ENCODE measurements at regions not wholly inside any gene's neighbourhood (a gene's known extent, or its start where the extent isn't known, plus 50 kb on each side); places are given as distances from the start of the nearest gene placed in this dataset.

- Histone ChIP-seq H3K14ac (replicated peaks; ENCODE audit: low read depth, low read length) (no peak overlapping the region), H2BK15ac (ENCODE audit: low read depth, low read length) (no peak overlapping the region), H3K27ac (ENCODE audit: insufficient read depth, low read length) (no peak overlapping the region), H3K4me3 (ENCODE audit: insufficient read depth, low read depth, low read length) (no peak overlapping the region), H4K5ac (ENCODE audit: low read depth, low read length) (no peak overlapping the region), H4K20me1 (ENCODE audit: insufficient read depth, low read length) (no peaks in the 10 kb centered on the region), H2AFZ (replicated peaks; ENCODE audit: low read length, poor library complexity) (no peak overlapping the region), H3K56ac (ENCODE audit: extremely low read depth, insufficient read depth, low read length) (no peak overlapping the region), H3K4me1 (ENCODE audit: control insufficient read depth, insufficient read depth, low read length) (no peaks in the 10 kb centered on the region), H3K79me1 (ENCODE audit: low read depth in 1 of 2, low read length in 2 of 2) (no peaks in the 10 kb centered on the region), H4K91ac (ENCODE audit: insufficient read depth, low read depth, low read length) (no peak overlapping the region), H3K18ac (ENCODE audit: low read depth, low read length) (no peak overlapping the region), H3K9me1 (ENCODE audit: insufficient read depth, low read length) (no peaks in the 10 kb centered on the region), H2BK20ac (ENCODE audit: low read depth, low read length) (no peak overlapping the region), H3K9ac (ENCODE audit: low read depth, low read length) (no peak overlapping the region), H3K4ac (ENCODE audit: low read depth, low read length) (no peak overlapping the region), H4K8ac (ENCODE audit: low read depth in 2 of 2, low read length in 2 of 2) (no peak overlapping the region), H3K4me2 (ENCODE audit: low read depth, low read length) (no peak overlapping the region), H3K9me3 (ENCODE audit: control insufficient read depth, insufficient read depth, low read length) (no peaks in the 10 kb centered on the region), H2AK9ac (replicated peaks; ENCODE audit: low read depth, low read length, poor library complexity) (no peak overlapping the region), H3K27me3 (ENCODE audit: control insufficient read depth, insufficient read depth, low read length) (no peaks in the 10 kb centered on the region), H2BK5ac (ENCODE audit: low read depth, low read length, poor library complexity, severe bottlenecking) (no peak overlapping the region), H3K23ac (ENCODE audit: low read depth, low read length) (no peak overlapping the region), H2BK120ac (ENCODE audit: low read depth, low read length) (no peak overlapping the region), H2AK5ac (ENCODE audit: low read depth, low read length) (no peak overlapping the region), H3K36me3 (ENCODE audit: control insufficient read depth, insufficient read depth, low read length) (no peaks in the 10 kb centered on the region)
- ATAC-seq (ENCODE audit: low read depth) (no peak), DNase-seq (no peak)
- intact Hi-C loops (cut with micrococcal nuclease): no loop called here
- BruUV-seq (replicated peaks): no TSS peak
- dilution Hi-C loops (cut with HindIII; ENCODE audit: low sequenced_read_pairs, unreplicated experiment): no loop called here
- ChIA-PET CTCF (no interaction called here), POLR2A (ENCODE audit: unreplicated experiment) (no interaction called here)
- in situ Hi-C loops (cut with MboI; ENCODE audit: low sequenced_read_pairs): no loop called here
- no CpG with 5 or more reads among the region's 2 CpGs for WGBS, 2 experiments (ENCODE audit: extremely low coverage in 2 of 2, insufficient read length in 1 of 2)
- no peak for TF ChIP-seq USF2 (IDR thresholded peaks at IDR 0.05; ENCODE audit: low read depth, low read length)
- TF ChIP-seq RAD21 (IDR thresholded peaks at IDR 0.05; ENCODE audit: low read length): no peak
- TF ChIP-seq RCOR1 (IDR thresholded peaks at IDR 0.05; ENCODE audit: insufficient replicate concordance, low read length): no peak
- TF ChIP-seq BHLHE40 (IDR thresholded peaks at IDR 0.05; ENCODE audit: low read depth, low read length): no peak
- no peak for TF ChIP-seq CTCF (conservative IDR thresholded peaks at IDR 0.05; ENCODE audit: low read depth, low read length)
- no peak for TF ChIP-seq MXI1 (IDR thresholded peaks at IDR 0.05; ENCODE audit: borderline replicate concordance, low read depth, low read length)
- TF ChIP-seq MAFK (IDR thresholded peaks at IDR 0.05; ENCODE audit: low read depth, low read length): no peak
- TF ChIP-seq CEBPB (IDR thresholded peaks at IDR 0.05; ENCODE audit: low read depth, low read length): no peak
- TF ChIP-seq FOS (IDR thresholded peaks at IDR 0.05; ENCODE audit: low read depth, low read length): no peak
Observed at GRCh38 chr13:47186471-47186870, 289.6 kb upstream of the HTR2A start.
